Dedifferentiated amniotic fluid mesenchymal stem cell (primary cell): ENCODE measurements at regions not wholly inside any gene's neighbourhood (a gene's known extent, or its start where the extent isn't known, plus 50 kb on each side); places are given as distances from the start of the nearest gene placed in this dataset.
"Not testable (repeated sequence)": the region's sequence is repeated elsewhere in the genome, so short reads cannot be mapped to it uniquely, and the experiment has no call there.

Experiments
- DNase-seq: peaks from one replicate; pipeline ENCODE4 v3.0.0-alpha.2; 2016; ENCODE audit errors: extremely low spot score

DNA sequence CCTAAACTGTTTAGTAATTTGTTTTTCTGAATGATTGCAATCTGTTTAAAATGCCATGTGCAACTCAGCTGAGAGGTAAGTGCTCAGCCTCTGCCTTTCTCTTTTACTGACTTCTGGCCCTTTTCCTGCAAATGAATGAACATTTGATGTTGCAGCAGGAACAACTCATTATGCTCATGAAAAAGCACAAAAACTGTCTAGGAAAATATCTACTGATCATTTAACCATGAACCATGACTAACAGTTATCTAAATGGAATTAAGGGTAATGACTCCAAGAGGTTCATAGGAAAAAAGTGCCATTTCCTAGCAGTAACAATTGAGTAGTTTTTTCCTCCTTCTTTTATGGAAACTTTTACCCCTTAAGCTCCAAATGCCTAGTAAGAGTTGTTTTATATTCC, 70.6 kb upstream of the ANKH start:
- no peak for DNase-seq

DNA sequence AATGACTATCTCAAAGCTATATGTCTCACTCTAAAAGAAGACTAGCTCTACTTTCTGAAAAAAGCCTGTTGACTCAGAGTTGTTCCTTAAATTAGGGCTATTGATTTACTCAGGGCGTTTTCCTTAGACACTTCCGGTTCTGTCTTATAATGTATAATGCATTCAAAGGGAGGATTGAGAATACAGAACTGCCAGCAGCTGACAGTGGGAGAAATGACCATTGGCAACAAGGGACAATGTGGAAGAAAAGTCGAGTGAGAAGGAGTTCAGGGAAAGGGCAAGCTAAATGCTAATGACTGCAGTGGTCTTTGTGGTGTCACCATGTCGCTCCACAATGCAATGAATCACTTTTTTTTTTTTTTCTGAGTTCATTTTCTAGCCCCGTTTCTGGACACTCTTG, 65.7 kb upstream of the ANKH start:
- DNase-seq, result no peak

DNA sequence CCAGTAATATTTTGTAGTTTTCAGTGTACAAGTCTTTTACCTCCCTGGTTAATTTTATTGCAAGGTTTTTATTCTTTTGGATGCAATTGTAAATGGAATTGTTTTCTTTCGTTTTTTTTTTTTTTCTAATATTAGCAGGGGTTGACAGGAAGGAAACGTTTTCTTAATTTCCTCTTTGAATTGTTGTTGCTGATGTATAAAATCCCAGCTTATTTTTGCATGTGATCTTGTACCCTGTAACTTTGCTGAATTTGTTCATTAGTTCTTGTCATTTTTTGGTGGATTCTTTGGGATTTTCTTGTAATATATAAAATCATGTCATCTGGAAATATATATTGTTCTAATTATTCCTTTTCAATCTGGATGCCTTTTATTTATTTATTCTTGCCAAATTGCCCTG, 65.0 kb upstream of the ANKH start:
- no peak for DNase-seq

DNA sequence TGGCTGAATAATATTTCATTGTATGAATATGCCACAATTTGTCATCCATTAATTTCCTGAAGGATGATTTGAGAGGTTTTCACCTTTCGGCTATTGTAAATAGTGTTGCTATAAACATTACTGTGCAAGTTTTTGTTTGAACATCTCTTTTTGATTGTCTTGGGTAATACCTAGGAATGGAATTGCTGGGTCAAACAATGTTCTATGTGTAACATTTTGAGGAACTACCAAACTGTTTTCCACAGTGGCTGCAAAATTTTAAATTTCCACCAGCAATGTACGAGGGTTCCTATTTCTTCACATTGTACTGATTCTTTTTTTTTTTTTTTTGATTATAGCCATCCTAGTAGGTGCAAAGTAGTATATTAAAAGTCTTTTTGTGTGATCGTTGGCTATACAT, 63.8 kb upstream of the ANKH start:
- DNase-seq, result no peak

DNA sequence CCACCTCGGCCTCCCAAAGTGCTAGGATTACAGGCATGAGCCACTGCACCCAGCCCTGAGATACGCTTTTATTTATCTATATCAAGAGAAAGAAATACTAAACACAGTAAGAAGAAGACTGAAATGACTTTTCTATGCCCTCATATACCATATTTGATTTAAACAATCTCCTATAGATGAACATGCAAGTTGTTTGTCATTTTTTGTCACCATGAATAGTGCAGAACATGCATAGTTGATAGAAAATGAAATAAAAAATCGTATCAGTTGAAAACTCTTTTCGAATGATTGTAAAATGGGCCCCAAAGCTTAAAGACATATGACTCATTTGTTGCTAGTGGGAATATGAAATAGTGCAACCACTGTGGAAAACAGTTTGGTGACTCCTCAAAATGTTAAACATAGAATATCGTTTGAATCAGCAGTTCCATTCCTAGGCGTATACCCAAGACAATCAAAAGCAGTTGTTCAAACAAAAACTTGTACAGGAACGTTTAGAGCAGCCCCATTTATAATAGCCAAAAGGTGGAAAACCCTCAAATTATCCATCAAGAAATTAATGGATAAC, 61.4 kb upstream of the ANKH start:
- no peak for DNase-seq

DNA sequence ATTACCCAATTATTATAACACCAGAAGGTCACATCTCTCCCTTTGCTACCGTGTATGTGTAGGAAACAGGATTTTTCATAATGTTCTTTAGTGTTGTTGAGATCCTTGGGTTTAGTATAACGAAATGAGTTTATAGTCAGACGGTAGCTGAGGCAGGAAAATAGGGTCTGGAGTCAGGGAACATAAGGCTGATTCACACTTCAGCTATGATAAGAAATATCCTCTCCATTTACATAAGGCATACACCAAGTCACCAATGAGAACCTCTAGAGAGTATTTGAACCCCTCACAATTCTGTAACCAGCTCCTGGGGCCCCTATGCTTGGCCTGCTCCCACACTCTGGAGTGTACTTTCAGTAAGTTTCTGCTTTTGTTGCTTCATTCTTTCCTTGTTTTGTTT, 58.9 kb upstream of the ANKH start:
- no peak for DNase-seq

DNA sequence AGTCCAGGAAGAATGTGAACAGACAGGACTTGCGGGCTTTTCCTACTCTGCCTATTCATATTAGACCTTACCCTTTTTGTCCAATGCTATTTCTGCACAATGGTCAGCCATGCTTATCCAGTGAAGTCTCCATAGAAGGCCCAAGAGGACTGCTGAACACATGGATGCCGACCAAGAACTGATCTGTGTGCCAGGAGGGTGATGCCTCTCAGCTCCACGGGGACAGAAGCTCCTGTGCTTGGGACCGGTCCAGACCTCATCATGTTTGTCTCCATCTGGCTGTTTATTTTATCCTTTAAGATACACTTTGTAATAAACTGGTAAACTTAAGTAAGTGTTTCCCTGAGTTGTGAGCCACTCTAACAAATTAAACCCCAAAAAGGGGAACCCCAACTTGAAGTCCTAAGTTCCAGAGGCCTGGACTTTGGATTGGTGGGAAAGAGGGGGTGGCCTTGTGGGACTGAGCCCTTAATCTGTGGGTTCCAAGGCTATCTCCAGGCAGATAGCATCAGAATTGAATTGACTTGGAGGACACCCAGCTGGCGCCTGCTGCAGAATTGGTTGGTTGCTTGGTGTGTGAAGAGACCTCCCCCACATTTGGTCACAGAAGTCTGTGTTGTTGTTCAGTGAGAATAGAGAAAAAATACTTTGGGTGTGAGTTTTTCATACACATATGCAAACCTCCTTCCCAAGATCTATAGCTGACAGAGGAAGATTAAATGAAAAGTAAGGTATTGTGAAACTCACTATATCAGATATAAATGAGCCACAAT, 57.9 kb upstream of the ANKH start:
- DNase-seq, result no peak

DNA sequence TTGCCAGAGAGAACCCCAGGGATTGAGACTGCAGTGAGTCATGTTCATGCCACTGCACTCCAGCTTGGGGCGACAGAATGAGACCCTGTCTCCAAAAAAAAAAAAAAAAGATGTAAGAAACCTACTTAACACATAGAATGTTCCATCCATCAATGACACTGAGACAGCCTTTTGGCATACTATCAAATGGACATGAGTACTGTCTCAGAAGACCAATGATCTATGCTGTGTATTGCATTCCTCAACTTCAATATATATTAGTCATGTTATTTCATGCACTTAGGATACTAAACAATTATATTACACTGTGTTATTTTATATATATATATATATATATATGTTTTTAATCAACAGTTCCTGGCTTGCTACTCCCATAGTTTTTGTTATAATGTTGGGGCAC, 57.1 kb upstream of the ANKH start:
- no peak for DNase-seq

DNA sequence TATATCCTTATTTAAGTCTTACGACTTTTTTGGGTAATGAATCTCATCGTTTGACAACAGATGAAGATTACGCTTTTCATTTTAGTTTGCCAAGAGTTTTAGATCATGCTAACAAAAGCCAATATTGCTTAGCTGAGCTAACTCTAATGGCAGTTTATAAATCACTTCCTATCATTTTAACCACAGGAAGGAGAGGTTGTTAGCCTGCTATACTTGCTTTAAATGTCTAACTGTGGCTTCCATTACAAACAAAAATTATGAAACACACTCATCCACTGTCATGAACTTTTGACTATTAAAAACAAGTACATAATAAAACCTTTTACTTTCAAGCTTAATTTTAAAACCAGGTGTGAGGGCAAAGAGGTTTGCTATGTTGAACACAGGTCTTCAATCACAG, 53.7 kb upstream of the ANKH start:
- no peak for DNase-seq

DNA sequence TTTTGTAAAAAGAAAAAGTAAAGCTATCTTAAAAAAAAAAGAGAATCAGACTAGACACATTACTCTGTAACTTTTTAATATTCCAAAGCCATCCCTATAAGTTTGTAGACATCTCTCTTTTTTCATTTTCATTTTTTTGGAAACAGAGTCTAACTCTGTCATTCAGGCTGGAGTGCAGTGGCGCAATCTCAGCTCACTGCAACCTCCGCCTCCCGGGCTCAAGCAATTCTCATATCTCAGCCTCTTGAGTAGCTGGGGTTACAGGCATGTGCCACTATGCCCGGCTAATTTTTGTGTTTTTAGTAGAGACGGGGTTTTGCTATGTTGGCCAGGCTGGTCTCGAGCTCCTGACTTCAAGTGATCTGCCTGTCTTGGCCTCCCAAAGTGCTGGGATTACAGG, 51.4 kb upstream of the ANKH start:
- not testable (repeated sequence) for DNase-seq

DNA sequence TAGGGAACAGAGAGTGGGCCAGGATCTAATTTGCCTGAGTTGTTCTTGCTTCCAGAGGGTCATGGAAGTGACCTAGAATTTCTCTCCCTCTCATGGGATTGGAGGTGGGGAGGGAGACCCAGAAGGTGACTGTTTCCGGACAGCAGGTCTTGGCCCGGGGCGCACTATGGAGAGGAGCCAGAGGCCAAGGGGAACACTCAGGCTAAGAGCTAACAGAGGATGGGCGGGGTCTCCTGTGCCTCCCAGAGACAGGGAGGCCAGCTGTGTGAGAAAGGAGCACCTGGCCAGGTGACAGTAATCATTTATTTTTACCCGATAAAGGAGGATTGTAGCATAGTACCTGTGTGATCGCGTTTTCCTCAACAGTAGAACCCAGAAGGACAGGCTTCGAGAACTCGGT, 50.9 kb upstream of the ANKH start:
- DNase-seq, result no peak
